Left ventricle myocardium inferior (tissue), 1 donor: ENCODE measurements at regions not wholly inside any gene's neighbourhood (a gene's known extent, or its start where the extent isn't known, plus 50 kb on each side); places are given as distances from the start of the nearest gene placed in this dataset.
A peak's percentile ranks its signal among the peaks of the same experiment; 100 is the strongest.

Experiments
- DNase-seq: peaks from one replicate; pipeline ENCODE4 v3.0.0-alpha.2; 2020
- H3K27ac ChIP-seq: fragments of 200-600 bp; replicated peaks from 2 replicates; pipeline ENCODE4 v1.8.0; 2021
- H3K27me3 ChIP-seq: fragments of 200-600 bp; 2 replicates; pipeline ENCODE4 v1.8.0; 2021; ENCODE audit warnings: low read depth
- H3K36me3 ChIP-seq: fragments of 200-600 bp; 2 replicates; pipeline ENCODE4 v1.8.0; 2021
- H3K4me1 ChIP-seq: fragments of 200-600 bp; 2 replicates; pipeline ENCODE4 v1.8.0; 2021
- H3K4me3 ChIP-seq: fragments of 200-600 bp; 2 replicates; pipeline ENCODE4 v1.8.0; 2021; ENCODE audit warnings: mild to moderate bottlenecking, moderate library complexity
- H3K9me3 ChIP-seq: fragments of 200-600 bp; replicated peaks from 2 replicates; pipeline ENCODE4 v1.8.0; 2021
- intact Hi-C: fragments of 100-400 bp; cut with micrococcal nuclease; formaldehyde crosslinking; loops from one replicate; pipeline ENCODE4 v1.11.0; 2022
- TF ChIP-seq, protein P1 (sequence below): fragments of 200-600 bp; IDR thresholded peaks from 2 replicates; pipeline ENCODE4 v1.8.0; 2021; ENCODE audit warnings: antibody characterized with exemption, mild to moderate bottlenecking, borderline replicate concordance
- donor health status: DM: no; HTN: yes; CAD: no; lungs with severe emphysema.

- peaks cover 34% of the 10 kb centered on the region for H3K4me1 ChIP-seq
- peak overlapping the region; percentile 97 for H3K27ac ChIP-seq
- peak; percentile 78 for DNase-seq
- peaks cover 66% of the 10 kb centered on the region for H3K27me3 ChIP-seq
- H3K36me3 ChIP-seq = no peaks in the 10 kb centered on the region
- peak overlapping the region; percentile 72 for H3K4me3 ChIP-seq
- TF ChIP-seq, protein P1, sequence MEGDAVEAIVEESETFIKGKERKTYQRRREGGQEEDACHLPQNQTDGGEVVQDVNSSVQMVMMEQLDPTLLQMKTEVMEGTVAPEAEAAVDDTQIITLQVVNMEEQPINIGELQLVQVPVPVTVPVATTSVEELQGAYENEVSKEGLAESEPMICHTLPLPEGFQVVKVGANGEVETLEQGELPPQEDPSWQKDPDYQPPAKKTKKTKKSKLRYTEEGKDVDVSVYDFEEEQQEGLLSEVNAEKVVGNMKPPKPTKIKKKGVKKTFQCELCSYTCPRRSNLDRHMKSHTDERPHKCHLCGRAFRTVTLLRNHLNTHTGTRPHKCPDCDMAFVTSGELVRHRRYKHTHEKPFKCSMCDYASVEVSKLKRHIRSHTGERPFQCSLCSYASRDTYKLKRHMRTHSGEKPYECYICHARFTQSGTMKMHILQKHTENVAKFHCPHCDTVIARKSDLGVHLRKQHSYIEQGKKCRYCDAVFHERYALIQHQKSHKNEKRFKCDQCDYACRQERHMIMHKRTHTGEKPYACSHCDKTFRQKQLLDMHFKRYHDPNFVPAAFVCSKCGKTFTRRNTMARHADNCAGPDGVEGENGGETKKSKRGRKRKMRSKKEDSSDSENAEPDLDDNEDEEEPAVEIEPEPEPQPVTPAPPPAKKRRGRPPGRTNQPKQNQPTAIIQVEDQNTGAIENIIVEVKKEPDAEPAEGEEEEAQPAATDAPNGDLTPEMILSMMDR = peak; percentile 55
- H3K9me3 ChIP-seq = no peaks in the 10 kb centered on the region
- intact Hi-C loops = no loop called here
Measured at GRCh38 chr6:26216886-26217713, 129.9 kb downstream of the HFE start.

DNA sequence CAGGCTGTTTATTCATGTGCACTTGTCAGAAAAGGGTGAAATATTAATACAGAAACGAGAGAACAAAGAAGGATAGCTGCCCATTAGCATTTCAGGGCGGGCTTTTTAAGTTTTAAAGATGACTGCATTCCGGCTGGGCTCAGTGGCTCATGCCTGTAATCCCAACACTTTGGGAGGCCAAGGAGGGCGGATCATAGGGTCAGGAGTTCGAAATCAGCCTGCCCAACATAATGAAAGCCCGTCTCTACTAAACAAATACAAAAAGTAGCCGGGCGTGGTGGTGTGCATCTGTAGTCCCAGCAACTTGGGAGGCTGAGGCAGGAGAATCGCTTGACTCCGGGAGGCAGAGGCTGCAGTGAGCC lies 130.5 kb downstream of the HFE start:
- DNase-seq = no peak
- intact Hi-C loops = no loop called here
- TF ChIP-seq, protein P1 = no peak

DNA sequence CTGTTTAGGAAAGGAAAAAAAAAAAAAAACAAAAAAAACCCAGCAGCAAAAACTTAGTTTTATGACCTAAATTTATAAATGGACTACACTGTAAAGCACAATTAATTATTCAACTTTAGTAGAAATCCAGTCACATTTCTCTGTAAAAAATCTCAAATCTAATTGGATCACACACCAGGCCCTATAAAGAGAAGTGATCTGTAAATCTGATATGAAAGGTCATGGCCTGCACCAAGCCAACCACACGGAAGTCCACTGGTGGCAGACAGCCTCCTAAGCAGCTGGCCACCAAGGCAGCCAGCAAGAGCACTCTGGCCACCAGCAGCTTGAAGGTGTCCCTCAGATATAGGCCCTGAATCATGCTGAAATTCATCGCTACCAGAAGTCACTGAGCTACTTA lies 131.6 kb downstream of the HFE start:
- Histone ChIP-seq H3K4me3 (no peak overlapping the region), H3K36me3 (no peaks in the 10 kb centered on the region), H3K9me3 (no peaks in the 10 kb centered on the region), H3K27me3 (peaks cover 79% of the 10 kb centered on the region), H3K4me1 (peaks cover 41% of the 10 kb centered on the region), H3K27ac (no peak overlapping the region)
- DNase-seq = no peak
- TF ChIP-seq, protein P1 = no peak
- intact Hi-C loops = no loop called here

More for the DNA sequence above, 130.5 kb downstream of the HFE start:
- H3K36me3 ChIP-seq = no peaks in the 10 kb centered on the region
- H3K4me3 ChIP-seq = peak overlapping the region; percentile 72
- H3K4me1 ChIP-seq = peaks cover 34% of the 10 kb centered on the region
- peak overlapping the region; percentile 97 for H3K27ac ChIP-seq
- peaks cover 69% of the 10 kb centered on the region for H3K27me3 ChIP-seq
- no peaks in the 10 kb centered on the region for H3K9me3 ChIP-seq

DNA sequence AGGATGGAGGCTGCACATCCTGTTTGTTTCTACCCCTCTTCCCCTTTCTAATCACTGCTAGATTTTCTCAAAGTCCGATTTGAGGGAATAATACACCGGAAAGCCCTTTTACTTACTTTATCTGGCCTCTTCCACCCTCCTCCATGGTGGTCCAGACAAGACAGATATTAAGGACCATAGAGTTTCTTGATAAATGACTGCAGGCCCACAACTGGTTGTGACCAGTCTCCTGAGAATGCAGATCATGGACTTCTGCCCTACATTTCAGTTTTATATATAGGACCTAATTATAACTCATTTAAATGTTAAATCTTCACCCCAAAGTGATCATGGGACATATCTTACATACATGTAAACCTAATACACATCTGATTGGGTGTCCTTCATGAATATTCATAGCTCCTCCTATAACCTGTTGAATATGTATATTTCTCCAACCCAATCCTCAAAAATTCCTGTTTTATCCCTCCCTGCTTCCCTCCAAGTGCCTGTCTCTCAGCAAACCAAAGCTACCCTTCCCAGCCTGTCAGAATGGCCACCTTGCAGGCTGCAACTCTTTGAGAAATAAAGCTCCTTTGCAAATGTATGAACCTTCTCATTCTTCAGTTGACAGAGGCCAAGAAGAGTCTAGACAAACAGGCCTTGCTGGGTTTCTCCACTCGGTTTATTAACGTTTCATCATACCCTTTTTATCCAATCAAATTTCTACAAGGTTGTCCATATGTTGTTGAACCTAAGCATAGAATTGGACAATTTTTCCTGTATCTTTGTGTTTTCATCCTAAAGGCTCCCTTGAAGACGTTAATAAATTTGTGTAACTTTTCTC lies 133.1 kb downstream of the HFE start:
- Histone ChIP-seq H3K36me3 (peaks cover 5% of the 10 kb centered on the region), H3K4me3 (no peak overlapping the region), H3K4me1 (peaks cover 37% of the 10 kb centered on the region), H3K27me3 (peaks cover 80% of the 10 kb centered on the region), H3K9me3 (peaks cover 6% of the 10 kb centered on the region), H3K27ac (no peak overlapping the region)
- intact Hi-C loops = loop anchor here (10.0 kb wide), 1 partner anchor 64 kb away; a partner anchor contains a TSS
- DNase-seq = no peak
- TF ChIP-seq, protein P1 = no peak

DNA sequence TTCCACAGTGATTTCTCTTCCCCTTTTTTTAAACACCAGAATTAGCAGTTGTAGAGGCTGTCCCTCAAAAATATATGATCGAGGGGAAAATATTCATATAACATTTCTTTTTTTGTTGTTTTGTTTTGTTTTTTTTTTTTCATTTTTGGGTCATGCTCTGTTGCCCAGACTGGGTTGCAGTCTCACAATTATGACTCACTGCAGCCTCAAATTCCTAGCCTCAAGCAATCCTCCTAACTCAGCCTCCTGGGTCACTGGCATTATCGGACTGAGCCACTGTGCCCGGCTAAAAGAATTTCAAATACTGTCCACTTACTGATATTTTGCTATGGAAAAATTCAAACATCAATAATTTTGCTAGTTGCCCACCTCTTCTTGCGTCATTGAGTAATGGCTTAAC lies 134.0 kb downstream of the HFE start:
- peaks cover 80% of the 10 kb centered on the region for H3K27me3 ChIP-seq
- H3K4me1 ChIP-seq = peaks cover 37% of the 10 kb centered on the region
- no peak for DNase-seq
- no peak overlapping the region for H3K4me3 ChIP-seq
- peaks cover 10% of the 10 kb centered on the region for H3K36me3 ChIP-seq
- TF ChIP-seq, protein P1 = no peak
- H3K9me3 ChIP-seq = peaks cover 10% of the 10 kb centered on the region
- intact Hi-C loops = loop anchor here (10.0 kb wide), 1 partner anchor 64 kb away; a partner anchor contains a TSS
- H3K27ac ChIP-seq = no peak overlapping the region
